ENCODE measurements at regions not wholly inside any gene's neighbourhood (a gene's known extent, or its start where the extent isn't known, plus 50 kb on each side); places are given as distances from the start of the nearest gene placed in this dataset.

- TF ChIP-seq POLR2A (IDR thresholded peaks at IDR 0.05; ENCODE audit: low read length) (no peak), GATA1 (IDR thresholded peaks at IDR 0.05; ENCODE audit: low read depth, low read length) (no peak)
Measured at GRCh38 chr2:164115806-164116205, 380.0 kb upstream of the FIGN start.

All from erythroblast (primary cell).